HG03571 (cell line): ENCODE measurements at regions not wholly inside any gene's neighbourhood (a gene's known extent, or its start where the extent isn't known, plus 50 kb on each side); places are given as distances from the start of the nearest gene placed in this dataset.

Experiments used
- ATAC-seq: cut with Tn5 transposase; IDR thresholded peaks from one replicate; pipeline ENCODE4 v1.9.1; 2021; ENCODE audit not compliant: unreplicated experiment

- ATAC-seq, result no peak
Observed at GRCh38 chrX:110430293-110431076, 71.8 kb downstream of the RTL9 start.

GRCh38 chrX:110432091-110432905, 73.7 kb downstream of the RTL9 start:
- ATAC-seq, result no peak

- no peak for ATAC-seq
Observed at GRCh38 chrX:110432906-110433215, 74.2 kb downstream of the RTL9 start.

GRCh38 chrX:110435196-110435595, 76.5 kb downstream of the RTL9 start:
- no peak for ATAC-seq

DNA sequence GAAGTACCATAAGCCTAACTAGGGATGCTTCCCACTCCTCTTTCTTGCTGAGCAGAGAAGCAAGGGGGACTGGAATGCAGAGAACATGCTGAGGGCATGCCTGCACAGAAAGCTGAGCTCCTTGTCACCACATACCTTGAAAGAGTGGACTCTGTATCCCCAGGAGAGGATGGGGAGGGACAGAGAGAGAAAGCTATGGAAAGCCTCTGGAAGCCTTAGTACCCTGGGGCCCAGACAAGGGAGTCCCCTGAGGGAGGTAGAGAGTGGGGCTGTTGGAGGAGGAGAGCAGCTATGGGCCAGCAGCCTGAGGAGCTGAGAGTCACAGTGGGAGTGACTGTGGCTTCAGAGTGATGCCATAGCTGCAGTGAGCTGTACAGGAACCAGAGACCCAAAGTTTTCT, 77.9 kb downstream of the RTL9 start:
- ATAC-seq, result no peak

DNA sequence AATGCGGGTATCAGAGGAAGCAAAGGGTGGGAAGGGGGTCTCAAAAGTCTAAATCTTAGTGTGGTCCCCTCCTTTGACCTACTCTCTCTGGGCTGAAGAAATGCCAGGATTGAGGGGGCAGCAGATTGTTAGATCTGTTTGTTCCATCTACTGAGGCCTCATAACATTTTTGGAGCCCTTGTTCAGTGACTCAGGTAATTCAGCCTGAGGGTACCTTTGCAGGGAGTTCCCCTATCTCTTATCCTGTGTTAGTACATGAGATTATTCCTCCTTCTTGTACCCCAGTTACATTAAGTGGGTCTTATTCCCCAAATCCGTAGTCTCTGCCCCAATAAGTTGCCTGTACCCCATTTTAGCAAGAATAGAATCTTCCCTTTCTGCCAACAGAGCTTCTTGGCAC, 79.0 kb downstream of the RTL9 start:
- no peak for ATAC-seq

DNA sequence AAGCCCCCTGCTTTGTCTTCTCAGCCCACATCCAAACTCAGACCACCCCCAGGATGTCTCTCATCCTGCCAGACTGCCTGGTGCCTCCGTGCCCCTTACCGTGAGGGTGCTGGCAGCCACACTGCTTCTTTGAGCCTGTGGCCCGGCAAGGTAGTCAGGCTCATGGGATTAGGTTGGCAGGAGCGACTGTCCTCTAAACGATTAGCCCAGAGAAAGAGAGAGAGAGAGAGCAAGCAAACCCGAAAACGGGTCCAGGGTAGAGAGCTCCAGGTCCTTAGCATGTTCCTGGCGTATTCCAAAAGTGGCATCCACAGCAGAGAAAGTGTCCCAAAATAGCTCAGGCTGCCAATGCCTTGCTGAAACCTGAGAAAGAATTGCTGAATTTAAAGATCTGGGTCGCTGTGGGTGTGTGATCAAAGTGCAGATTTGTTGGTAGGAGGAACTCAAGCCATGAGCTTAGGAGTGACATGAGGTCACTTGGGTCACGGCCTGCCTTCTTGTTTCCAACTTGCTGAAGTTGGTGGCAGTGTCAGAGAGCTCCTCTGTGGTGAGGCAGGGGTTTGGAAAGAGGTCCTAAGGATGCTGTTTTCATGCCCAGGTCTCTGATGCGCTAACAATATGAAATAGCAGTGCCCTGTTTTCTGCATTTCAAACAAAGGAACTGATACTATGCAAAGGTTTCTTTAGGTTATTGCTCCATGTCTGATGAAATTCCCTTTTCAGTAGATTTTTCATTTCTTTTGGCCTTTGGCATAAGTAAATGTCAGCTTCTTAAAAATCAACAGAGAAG, 81.6 kb downstream of the RTL9 start:
- ATAC-seq, result no peak

- no peak for ATAC-seq
Observed at GRCh38 chrX:110442635-110443034, 84.0 kb downstream of the RTL9 start.

DNA sequence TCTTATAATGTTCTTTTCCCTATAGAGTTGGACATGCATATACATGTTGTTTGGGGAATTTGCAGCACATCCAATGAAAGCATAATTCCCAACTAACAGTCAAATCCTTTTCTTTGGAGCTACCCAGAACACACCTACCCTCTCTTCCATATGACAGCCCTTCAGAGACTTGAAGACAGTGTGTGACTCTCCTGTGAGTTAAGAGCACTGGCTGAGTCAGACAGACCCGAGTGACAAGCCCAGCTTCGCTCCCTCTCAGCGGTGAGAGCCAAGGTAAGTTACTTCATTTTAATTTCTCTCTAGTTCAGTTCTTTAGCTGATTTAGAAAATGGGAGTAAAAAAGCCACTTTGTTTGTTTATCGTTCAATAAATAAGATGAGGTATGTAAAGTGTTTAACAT, 86.3 kb downstream of the RTL9 start:
- ATAC-seq, result no peak

- ATAC-seq, result no peak
Observed at GRCh38 chrX:110448459-110448858, 89.8 kb downstream of the RTL9 start.

- ATAC-seq, result no peak
Observed at GRCh38 chrX:110449312-110449711, 90.7 kb downstream of the RTL9 start.

DNA sequence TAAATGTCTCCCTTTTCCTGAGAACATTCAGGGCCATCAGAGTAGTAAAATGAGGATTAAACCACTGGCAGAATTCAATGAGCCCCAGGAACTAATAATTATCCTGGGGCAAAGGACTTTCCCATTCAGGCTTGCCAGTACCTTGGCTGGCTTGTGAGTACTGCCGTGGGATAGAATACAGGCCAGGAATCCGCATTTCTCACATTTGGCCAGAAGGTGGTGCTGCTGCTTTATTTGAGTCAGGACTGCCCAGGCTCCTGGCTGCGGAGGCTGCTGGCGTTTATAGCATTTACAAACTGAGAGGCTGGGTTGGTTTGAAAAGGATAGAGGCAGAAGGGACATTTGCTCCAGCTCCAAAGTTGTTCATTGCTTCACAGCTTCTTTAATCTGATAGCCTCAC, 91.4 kb downstream of the RTL9 start:
- peak; percentile 91 for ATAC-seq

GRCh38 chrX:110454336-110454735, 95.7 kb downstream of the RTL9 start:
- ATAC-seq, result no peak

DNA sequence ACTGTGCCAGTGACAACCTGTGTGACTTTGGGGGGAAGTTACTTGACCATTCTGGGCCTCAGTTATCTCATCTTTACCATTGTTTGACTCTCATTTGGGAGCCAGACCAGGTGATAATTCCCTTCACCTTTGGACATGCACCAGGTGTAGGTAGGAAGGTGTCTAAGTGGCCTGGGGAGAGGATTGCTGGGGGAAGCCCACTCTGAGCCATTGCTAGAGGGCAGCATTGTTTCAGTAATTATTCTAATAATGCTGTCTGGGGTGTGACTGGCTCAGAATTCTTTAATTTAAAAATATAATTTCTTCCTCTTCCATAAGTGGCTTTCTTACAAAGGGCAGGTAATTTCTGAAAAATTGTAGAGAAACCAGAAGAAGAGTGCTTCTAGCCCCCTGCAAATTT, 104.3 kb downstream of the RTL9 start:
- ATAC-seq, result no peak

DNA sequence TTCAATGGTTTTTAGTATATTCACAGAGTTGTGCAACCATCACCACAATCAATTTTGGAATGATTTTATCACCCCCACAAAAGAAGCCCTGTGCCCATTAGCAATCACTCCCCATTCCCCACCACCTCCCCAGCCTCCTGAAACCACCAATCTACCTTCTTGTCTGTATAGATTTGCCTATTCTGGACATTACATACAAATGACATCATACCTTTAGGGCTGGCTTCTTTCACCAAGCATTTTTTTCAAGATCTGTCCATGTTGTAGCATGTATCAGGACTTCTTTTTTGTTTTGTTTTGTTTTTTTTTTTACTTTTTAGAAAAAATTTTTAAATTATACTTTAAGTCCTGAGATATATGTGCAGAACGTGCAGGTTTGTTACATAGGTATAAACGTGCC, 108.1 kb downstream of the RTL9 start:
- no peak for ATAC-seq

DNA sequence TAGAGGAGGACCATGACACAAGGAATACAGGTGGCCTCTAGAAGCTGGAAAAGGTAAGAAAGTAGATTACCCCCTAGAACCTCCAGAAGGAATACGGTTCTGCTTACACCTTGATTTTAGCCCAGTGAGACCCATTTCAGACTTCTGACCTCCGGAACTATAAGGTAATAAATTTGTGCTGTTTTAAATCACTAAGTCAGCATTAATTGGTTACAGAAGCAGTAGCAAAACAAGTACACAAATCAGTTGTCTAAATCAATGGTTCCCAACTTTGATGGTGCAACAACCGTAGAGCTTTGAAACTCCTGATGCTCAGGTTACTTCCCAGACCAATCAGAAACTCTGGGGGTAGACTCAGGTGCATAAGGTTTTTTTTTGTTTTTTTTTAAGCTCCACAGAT, 113.6 kb downstream of the RTL9 start:
- no peak for ATAC-seq

GRCh38 chrX:110477593-110478228, 119.1 kb downstream of the RTL9 start:
- ATAC-seq, result no peak

DNA sequence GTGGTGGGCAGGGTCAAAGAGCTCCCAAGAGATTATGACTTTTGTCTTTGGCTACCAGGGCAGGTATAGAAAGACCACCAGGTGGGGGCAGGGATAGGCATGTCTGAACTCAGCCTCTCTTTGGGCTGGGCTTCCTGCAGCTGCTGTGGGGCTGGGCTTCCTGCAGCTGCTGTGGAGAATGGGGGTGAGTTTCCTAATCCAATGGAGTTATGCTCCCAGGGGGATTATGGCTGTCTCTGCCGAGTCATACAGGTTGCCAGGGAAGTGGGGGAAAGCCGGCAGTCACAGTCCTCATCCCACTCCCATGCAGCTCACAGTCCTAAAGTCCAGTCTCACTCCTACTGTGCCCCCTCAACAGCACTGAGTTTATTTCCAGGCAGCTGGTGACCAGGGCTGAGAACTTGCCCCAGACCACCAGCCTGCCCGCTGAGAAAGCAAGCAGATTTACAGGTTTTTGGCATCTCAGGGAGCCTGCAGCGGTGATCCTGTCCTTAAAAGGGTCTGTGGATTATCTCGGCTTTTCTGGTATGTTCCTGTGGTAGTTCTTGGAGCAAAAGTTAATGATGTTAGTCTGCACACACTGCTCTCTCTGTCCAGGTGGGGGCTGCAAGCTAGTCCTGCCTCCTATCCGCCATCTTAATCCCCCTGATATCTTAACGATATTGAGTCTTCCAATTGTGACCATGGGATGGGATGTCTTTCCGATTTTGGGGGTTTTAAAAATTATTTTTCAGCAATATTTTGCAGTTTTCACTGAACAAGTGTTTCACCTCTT, 133.4 kb downstream of the RTL9 start:
- ATAC-seq, result no peak

DNA sequence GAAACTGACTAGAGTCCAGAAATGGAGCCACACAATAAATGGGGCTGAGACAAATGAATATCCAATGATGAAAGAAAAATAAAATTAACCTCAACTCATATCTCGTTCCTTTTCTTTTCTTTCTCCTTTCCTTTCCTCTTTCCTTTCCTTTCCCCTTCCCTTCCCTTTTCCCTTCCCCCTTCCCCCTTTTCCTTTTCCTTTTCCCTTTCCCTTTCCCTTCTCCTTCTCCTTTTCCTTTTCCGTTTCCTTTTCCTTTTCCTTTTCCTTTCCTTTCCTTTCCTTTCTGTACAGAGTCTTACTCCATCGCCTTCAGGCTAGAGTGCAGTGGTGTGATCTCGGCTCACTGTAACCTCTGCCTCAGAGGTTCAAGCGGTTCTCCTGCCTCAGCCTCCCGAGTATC, 146.3 kb downstream of the RTL9 start:
- no peak for ATAC-seq

DNA sequence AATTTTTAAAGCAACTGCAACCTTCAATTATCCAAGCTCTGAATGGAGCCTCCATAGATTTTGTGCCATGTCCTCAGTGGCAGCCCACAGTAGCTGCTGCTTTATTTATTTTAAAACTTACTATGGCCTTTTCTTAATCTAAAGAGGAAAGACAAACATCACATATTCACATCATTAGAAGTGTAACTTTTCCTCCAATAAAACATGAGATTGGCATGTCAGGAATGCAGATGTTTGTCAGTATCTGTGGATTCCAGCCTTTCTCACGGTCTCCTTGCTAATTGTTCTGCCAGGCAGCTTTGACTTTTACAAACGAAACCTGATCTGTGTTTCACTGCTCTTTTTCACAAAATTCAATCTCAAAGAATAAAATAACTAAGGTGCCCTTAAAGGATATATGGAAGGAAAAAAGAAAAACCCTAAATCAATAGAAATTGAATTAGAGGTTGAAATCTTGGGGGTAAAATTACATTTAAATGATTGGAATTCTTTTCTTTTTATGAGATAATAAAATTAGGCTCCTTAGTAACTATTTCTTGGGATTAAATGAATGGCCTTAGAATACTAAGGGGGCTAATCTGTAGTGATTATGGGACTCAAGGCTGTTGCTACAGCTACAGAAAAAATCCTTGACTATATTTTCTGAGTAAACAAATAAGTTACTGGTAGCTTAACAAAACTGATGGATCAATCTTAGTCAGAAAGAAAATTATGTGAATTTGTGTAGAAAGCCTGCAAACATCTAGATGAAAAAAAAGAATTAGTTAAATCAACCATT, 151.3 kb downstream of the RTL9 start:
- ATAC-seq, result no peak
